Stimulated activated naive CD4-positive, alpha-beta T cell treated with Interleukin-2 at 50 U/mL for 16 hours (primary cell): ENCODE measurements at regions not wholly inside any gene's neighbourhood (a gene's known extent, or its start where the extent isn't known, plus 50 kb on each side); places are given as distances from the start of the nearest gene placed in this dataset.

Experiments used
- DNase-seq: peaks from one replicate; lab custom pipeline; 2025; lab: John Stamatoyannopoulos, UW

DNA sequence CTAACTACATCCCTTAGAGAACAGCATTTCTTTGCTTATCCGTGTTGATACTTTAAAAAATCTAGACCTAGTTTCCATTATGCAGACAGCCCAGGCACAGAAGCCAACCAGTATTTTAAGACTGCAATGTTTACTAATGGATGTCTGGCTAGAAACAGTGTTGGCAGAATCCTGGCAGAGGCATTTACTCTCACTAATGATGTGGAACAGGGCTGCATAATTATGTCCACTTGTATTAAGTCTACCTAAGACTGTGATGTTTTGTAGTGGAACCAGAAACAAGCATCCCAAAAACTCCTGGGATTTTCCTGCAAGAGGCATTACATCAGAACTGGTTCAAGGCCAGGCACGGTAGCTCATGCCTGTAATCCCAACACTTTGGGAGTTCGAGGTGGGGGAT, 50.2 kb upstream of the PICALM start:
- DNase-seq = no peak
